ENCODE measurements at regions not wholly inside any gene's neighbourhood (a gene's known extent, or its start where the extent isn't known, plus 50 kb on each side); places are given as distances from the start of the nearest gene placed in this dataset.

DNA sequence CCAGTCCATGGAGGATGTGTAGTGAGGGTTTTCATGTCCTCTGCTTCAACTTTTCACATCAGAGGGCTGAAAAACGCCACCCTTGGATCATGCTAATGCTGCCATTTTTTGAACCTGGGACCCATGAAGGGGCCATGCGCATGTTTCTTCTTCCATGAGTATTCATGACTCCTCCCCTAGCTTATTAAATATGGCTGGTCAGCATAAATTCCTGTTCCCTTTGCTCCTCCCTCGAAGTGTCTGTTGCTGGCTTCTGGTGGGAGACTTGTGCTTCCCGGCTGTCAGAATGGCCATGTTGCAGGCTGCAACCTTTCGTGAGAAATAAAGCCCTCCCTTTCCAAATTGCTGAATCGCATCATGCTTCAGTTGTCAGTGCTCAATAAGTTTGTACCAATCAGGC lies 711.2 kb upstream of the KIRREL3 start:
- H3K36me3 ChIP-seq: no peaks in the 10 kb centered on the region
- TF ChIP-seq, protein P1, sequence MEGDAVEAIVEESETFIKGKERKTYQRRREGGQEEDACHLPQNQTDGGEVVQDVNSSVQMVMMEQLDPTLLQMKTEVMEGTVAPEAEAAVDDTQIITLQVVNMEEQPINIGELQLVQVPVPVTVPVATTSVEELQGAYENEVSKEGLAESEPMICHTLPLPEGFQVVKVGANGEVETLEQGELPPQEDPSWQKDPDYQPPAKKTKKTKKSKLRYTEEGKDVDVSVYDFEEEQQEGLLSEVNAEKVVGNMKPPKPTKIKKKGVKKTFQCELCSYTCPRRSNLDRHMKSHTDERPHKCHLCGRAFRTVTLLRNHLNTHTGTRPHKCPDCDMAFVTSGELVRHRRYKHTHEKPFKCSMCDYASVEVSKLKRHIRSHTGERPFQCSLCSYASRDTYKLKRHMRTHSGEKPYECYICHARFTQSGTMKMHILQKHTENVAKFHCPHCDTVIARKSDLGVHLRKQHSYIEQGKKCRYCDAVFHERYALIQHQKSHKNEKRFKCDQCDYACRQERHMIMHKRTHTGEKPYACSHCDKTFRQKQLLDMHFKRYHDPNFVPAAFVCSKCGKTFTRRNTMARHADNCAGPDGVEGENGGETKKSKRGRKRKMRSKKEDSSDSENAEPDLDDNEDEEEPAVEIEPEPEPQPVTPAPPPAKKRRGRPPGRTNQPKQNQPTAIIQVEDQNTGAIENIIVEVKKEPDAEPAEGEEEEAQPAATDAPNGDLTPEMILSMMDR (IDR thresholded peaks at IDR 0.05): no peak
- TF ChIP-seq POLR2AphosphoS5 (IDR thresholded peaks at IDR 0.05): no peak
- TF ChIP-seq EP300 (IDR thresholded peaks at IDR 0.05): no peak
- no peaks in the 10 kb centered on the region for H3K27me3 ChIP-seq
- WGBS: 87% methylated on average over 6 of the region's 6 CpGs
- H3K4me1 ChIP-seq: no peaks in the 10 kb centered on the region
- no peak overlapping the region for H3K4me3 ChIP-seq
- no peak for DNase-seq (ENCODE audit: low spot score in 2 of 2)
- H3K27ac ChIP-seq: no peak overlapping the region
- no peaks in the 10 kb centered on the region for H3K9me3 ChIP-seq

DNA sequence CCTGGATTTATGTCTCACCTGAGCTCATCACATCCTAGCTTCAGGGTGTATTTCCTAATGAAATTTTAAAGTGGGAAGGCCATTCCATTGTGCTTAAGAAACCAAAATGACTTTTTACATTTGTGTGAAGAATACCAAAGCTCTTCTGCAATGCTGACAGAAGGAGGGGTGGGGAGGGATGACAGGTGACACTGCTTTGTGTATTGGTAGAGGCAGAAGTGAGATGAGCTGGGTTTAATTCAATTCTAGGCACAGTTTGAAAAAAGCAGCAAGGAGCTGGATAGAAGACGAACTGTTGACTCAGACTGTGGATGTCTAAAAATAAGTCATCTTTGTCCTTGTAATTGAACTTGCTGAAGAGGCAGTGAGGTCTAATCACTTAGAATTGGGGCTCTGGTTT lies 710.3 kb upstream of the KIRREL3 start:
- H3K4me3 ChIP-seq: no peak overlapping the region
- H3K36me3 ChIP-seq: no peaks in the 10 kb centered on the region
- WGBS: 80% methylated on average over 1 of the region's 1 CpG
- TF ChIP-seq EP300 (IDR thresholded peaks at IDR 0.05) (no peak), POLR2A (IDR thresholded peaks at IDR 0.05) (no peak), POLR2AphosphoS5 (IDR thresholded peaks at IDR 0.05) (no peak)
- TF ChIP-seq, protein P1 (IDR thresholded peaks at IDR 0.05): no peak
- no peak for DNase-seq (ENCODE audit: low spot score in 2 of 2)
- H3K9me3 ChIP-seq: no peaks in the 10 kb centered on the region
- H3K27ac ChIP-seq: no peak overlapping the region
- no peaks in the 10 kb centered on the region for H3K4me1 ChIP-seq
- no peaks in the 10 kb centered on the region for H3K27me3 ChIP-seq

DNA sequence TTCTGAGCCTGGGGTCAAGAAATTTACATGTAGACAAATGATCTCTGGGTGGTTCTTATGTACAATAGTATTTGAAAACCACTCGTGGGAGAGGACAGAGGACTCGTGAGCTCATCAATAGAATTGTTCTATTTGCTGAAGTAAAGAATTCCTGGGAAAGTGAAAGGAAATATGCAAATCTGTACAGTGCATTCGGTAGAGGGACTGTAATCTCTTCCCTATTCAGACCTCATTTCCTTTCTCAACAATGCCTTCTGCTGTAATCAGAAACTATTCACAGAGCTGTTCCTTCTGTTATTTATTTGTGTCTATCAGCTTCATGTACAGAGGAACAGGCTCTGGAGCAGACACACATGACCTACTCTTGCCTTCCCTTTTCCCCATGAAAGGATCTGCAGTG lies 709.4 kb upstream of the KIRREL3 start:
- Histone ChIP-seq H3K36me3 (no peaks in the 10 kb centered on the region), H3K4me3 (no peak overlapping the region), H3K9me3 (no peaks in the 10 kb centered on the region), H3K4me1 (no peaks in the 10 kb centered on the region), H3K27me3 (no peaks in the 10 kb centered on the region), H3K27ac (no peak overlapping the region)
- 31% methylated on average over 3 of the region's 3 CpGs for WGBS
- no peak for DNase-seq (ENCODE audit: low spot score in 2 of 2)
- TF ChIP-seq EP300 (IDR thresholded peaks at IDR 0.05) (no peak), POLR2AphosphoS5 (IDR thresholded peaks at IDR 0.05) (no peak), POLR2A (IDR thresholded peaks at IDR 0.05) (no peak)
- TF ChIP-seq, protein P1 (IDR thresholded peaks at IDR 0.05): no peak

DNA sequence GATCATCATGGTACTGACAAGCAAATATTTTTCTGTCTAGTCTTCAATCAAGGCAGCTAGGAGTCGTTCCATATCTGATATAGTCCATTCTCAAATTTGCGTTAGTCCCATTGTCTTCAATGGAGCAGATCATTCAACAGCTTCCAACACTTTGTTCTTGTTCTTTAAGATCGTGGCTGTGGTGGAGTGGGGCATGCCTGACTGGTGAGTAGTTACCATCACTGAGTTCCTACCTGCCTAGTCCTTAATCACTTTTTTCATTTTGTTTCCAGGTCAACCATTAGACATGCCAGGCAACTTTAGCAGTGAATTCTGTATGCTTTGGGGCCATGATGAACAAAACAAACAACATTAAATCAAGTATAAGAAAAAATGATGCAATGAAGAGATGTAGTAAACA lies 693.1 kb upstream of the KIRREL3 start:
- no peak overlapping the region for H3K27ac ChIP-seq
- no peak for DNase-seq (ENCODE audit: low spot score in 2 of 2)

DNA sequence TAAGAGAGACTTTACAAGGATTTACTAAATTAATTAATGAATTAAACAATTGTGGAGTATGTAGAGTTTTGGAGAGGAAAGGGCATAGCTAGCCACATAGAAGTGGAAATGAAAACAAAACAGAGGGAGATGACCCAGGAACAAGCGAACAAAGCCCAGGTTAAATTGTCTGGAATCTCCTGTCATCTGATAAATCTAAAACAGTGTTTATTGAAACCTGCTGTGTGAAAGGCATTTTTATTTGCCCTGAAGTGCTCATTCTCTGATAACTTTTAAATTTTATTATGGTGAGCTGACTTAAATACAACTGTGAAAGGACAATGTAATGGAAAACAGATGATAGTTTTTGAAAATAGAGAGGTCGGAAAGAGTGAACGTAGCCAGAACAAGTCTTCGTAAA lies 682.8 kb upstream of the KIRREL3 start:
- 67% methylated on average over 4 of the region's 4 CpGs for WGBS
- TF ChIP-seq EP300 (IDR thresholded peaks at IDR 0.05): no peak
- no peak for TF ChIP-seq POLR2AphosphoS5 (IDR thresholded peaks at IDR 0.05)
- no peak for TF ChIP-seq POLR2A (IDR thresholded peaks at IDR 0.05)
- TF ChIP-seq, protein P1 (IDR thresholded peaks at IDR 0.05): no peak

More for the DNA sequence above, 693.1 kb upstream of the KIRREL3 start:
- 82% methylated on average over 3 of the region's 3 CpGs for WGBS
- Histone ChIP-seq H3K36me3 (no peaks in the 10 kb centered on the region), H3K9me3 (no peaks in the 10 kb centered on the region), H3K4me1 (no peaks in the 10 kb centered on the region), H3K27me3 (no peaks in the 10 kb centered on the region), H3K4me3 (no peak overlapping the region)
- TF ChIP-seq, protein P1 (IDR thresholded peaks at IDR 0.05): no peak
- TF ChIP-seq EP300 (IDR thresholded peaks at IDR 0.05) (no peak), POLR2AphosphoS5 (IDR thresholded peaks at IDR 0.05) (no peak), POLR2A (IDR thresholded peaks at IDR 0.05) (no peak)

More for the DNA sequence above, 682.8 kb upstream of the KIRREL3 start:
- Histone ChIP-seq H3K27me3 (no peaks in the 10 kb centered on the region), H3K9me3 (no peaks in the 10 kb centered on the region), H3K27ac (no peak overlapping the region), H3K4me1 (no peaks in the 10 kb centered on the region), H3K36me3 (no peaks in the 10 kb centered on the region), H3K4me3 (no peak overlapping the region)
- no peak for DNase-seq (ENCODE audit: low spot score in 2 of 2)

All from suprapubic skin (tissue), 4 donors.